ENCODE measurements at regions not wholly inside any gene's neighbourhood (a gene's known extent, or its start where the extent isn't known, plus 50 kb on each side); places are given as distances from the start of the nearest gene placed in this dataset.
"Not testable (repeated sequence)": the region's sequence is repeated elsewhere in the genome, so short reads cannot be mapped to it uniquely, and the experiment has no call there.

GRCh38 chr9:75544815-75545214 is 345.7 kb upstream of the PCSK5 start:
- TF ChIP-seq CTCF (IDR thresholded peaks at IDR 0.05; ENCODE audit: control insufficient read depth, insufficient read depth, low read depth, low read length, missing control alignments), result no peak
- H3K4me3 ChIP-seq (ENCODE audit: control insufficient read depth, low read depth, low read length), result no peak overlapping the region
- no peak for DNase-seq (ENCODE audit: low read depth)

GRCh38 chr9:75545287-75545686 is 345.2 kb upstream of the PCSK5 start:
- TF ChIP-seq CTCF (IDR thresholded peaks at IDR 0.05; ENCODE audit: control insufficient read depth, insufficient read depth, low read depth, low read length, missing control alignments), result no peak
- no peak for DNase-seq (ENCODE audit: low read depth)
- no peak overlapping the region for H3K4me3 ChIP-seq (ENCODE audit: control insufficient read depth, low read depth, low read length)

GRCh38 chr9:75548871-75549270 is 341.6 kb upstream of the PCSK5 start:
- no peak for TF ChIP-seq CTCF (IDR thresholded peaks at IDR 0.05; ENCODE audit: control insufficient read depth, insufficient read depth, low read depth, low read length, missing control alignments)
- no peak for DNase-seq (ENCODE audit: low read depth)
- no peak overlapping the region for H3K4me3 ChIP-seq (ENCODE audit: control insufficient read depth, low read depth, low read length)

- DNase-seq (ENCODE audit: low read depth), result no peak
- H3K4me3 ChIP-seq (ENCODE audit: control insufficient read depth, low read depth, low read length), result no peak overlapping the region
- no peak for TF ChIP-seq CTCF (IDR thresholded peaks at IDR 0.05; ENCODE audit: control insufficient read depth, insufficient read depth, low read depth, low read length, missing control alignments)
Measured at GRCh38 chr9:75551861-75552260, 338.6 kb upstream of the PCSK5 start.

- no peak for TF ChIP-seq CTCF (IDR thresholded peaks at IDR 0.05; ENCODE audit: control insufficient read depth, insufficient read depth, low read depth, low read length, missing control alignments)
- DNase-seq (ENCODE audit: low read depth), result no peak
- H3K4me3 ChIP-seq (ENCODE audit: control insufficient read depth, low read depth, low read length), result no peak overlapping the region
Measured at GRCh38 chr9:75552941-75553340, 337.5 kb upstream of the PCSK5 start.

GRCh38 chr9:75566813-75567212 is 323.7 kb upstream of the PCSK5 start:
- H3K4me3 ChIP-seq (ENCODE audit: control insufficient read depth, low read depth, low read length); DNase-seq (ENCODE audit: low read depth): not testable (repeated sequence)

GRCh38 chr9:75570538-75570937 is 319.9 kb upstream of the PCSK5 start:
- no peak for DNase-seq (ENCODE audit: low read depth)
- no peak for TF ChIP-seq CTCF (IDR thresholded peaks at IDR 0.05; ENCODE audit: control insufficient read depth, insufficient read depth, low read depth, low read length, missing control alignments)
- no peak overlapping the region for H3K4me3 ChIP-seq (ENCODE audit: control insufficient read depth, low read depth, low read length)
